GM18507 (cell line): ENCODE measurements at regions not wholly inside any gene's neighbourhood (a gene's known extent, or its start where the extent isn't known, plus 50 kb on each side); places are given as distances from the start of the nearest gene placed in this dataset.

Experiments used
- DNase-seq: peaks from one replicate; pipeline ENCODE4 v3.0.0; 2011; ENCODE audit warnings: low read depth; ENCODE audit not compliant: insufficient read length; ENCODE audit errors: extremely low spot score
- FAIRE-seq: peaks from 2 replicates; lab custom pipeline; 2011; peaks lifted over from hg19 to GRCh38; lab: Jason Lieb, UNC

- DNase-seq (no peak), FAIRE-seq (no peak)
Observed at GRCh38 chr7:68542831-68543230, 1055.4 kb upstream of the AUTS2 start.

- FAIRE-seq (no peak), DNase-seq (no peak)
Observed at GRCh38 chr7:68544851-68545250, 1053.4 kb upstream of the AUTS2 start.

DNA sequence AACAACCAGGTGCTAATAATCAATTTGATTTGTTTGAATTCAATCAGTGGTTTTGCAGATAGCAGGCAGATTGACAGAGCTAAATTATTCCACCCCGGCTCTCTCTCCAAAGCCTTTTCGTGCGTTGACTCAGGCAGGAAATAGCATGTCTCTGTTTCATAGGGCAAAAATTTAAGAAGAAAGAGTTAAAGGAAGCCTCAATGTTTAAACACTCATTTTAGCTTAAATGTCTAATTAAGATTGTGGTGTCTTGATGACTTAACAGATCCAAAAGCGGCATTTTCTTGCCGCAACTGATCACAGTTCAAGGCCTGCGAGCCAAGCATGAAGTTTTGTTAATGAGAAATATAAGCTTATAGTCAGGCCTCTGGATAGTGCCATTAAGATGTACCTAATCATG lies 1051.1 kb upstream of the AUTS2 start:
- FAIRE-seq, result no peak

DNA sequence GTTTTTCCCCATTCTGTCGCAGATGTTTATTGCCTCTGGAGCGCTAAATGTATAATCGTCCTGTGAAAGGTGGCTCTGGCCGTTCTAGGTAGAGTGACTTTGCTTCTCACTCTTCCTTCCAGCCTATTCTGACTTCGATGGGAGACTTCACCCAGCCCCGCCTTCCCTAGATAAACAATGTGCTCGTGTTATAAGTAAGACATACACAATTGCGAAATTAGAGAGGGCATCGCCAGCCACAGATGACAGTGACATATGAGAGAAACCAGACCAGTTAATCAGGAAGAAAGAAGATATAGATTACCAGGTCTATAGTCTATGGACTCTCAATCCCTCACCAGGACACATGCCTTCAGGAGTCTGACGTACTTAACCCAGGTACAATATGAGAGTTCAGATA lies 1050.5 kb upstream of the AUTS2 start:
- no peak for FAIRE-seq

More for the DNA sequence above, 1051.1 kb upstream of the AUTS2 start:
- no peak for DNase-seq

GRCh38 chr7:68550027-68550426 lies 1048.2 kb upstream of the AUTS2 start:
- FAIRE-seq, result no peak
- no peak for DNase-seq

More for the DNA sequence above, 1050.5 kb upstream of the AUTS2 start:
- no peak for DNase-seq

GRCh38 chr7:68550635-68551034 lies 1047.6 kb upstream of the AUTS2 start:
- FAIRE-seq (no peak), DNase-seq (no peak)

DNA sequence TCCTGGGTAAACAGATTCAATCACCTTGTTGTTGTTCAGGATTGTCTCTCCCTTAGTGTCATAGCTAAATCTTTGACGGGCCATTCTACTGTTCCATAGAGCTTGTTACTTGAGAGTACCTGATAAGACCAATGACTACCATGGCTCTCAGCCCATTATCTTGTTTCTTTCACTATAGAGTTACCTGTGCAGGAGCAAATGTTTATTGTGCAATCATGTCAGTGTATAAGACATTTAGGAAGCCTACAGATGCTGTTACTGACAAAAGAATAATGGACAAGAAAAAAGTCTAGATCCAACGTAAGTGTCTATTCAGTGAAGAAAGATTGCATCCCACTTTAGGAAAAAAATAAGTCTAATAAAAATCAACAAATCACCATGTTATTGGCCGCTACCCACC lies 1041.7 kb upstream of the AUTS2 start:
- DNase-seq, result no peak
- no peak for FAIRE-seq

GRCh38 chr7:68559518-68559917 lies 1038.8 kb upstream of the AUTS2 start:
- FAIRE-seq (no peak), DNase-seq (no peak)

- no peak for FAIRE-seq
Observed at GRCh38 chr7:68562323-68562899, 1035.9 kb upstream of the AUTS2 start.

DNA sequence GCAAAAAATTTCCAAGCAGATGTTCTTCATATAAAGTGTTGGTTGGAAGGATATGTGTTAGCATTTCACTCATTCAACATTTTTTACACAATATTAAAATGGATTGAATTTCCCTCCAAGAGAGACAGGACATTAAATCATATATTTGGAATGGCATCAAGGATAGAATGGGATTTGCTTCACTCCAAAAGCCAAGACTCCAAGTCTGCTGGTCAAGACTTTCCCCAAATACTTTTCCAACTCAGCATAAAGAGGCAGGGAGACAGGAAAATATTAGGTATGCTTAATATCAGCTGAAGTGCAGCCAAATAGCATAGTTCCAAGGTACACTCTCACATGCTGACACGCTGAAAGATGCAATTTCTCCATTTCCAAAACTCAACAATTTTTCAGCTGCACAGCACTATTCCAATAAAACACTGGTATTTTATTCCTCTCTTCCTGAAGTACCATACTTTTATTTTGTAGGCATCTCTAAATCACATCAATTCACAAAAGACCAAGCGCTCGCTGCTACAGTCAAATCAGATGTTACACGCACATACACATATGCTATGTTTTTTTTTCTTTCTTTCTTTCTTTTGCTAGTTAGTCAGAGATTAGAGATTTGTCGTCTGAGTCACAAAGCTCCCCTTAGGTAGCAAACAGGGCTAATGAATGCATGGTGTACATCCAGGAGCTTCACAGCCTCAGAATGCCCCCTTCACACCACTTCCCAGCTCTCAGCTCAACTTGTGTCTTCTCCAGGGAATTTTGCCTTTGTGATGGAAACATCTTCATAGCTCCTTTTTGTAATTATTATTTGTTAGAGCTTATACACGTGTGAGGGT lies 1033.8 kb upstream of the AUTS2 start:
- no peak for FAIRE-seq

More at GRCh38 chr7:68562323-68562899, 1035.9 kb upstream of the AUTS2 start:
- DNase-seq, result no peak

DNA sequence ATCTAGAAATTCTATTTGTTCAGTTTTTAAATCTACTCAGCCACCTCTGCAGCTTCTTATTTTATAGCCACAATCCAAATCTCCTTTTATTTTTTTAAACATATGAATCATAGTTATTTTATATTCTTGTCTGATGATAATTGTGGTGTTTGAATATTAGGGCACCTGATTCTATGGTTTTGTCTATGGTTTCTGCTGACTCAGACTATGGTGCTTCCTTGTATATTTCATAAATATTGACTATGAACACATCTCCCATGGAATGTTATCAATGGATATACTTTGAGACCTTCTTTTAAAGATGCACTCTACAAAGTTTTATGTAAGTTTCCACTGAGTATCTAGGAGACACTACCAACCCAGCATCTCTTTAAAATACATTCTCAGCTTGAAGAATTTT lies 1027.0 kb upstream of the AUTS2 start:
- no peak for DNase-seq

More for the DNA sequence above, 1033.8 kb upstream of the AUTS2 start:
- no peak for DNase-seq

GRCh38 chr7:68573271-68574005 lies 1024.8 kb upstream of the AUTS2 start:
- FAIRE-seq (no peak), DNase-seq (no peak)

More for the DNA sequence above, 1027.0 kb upstream of the AUTS2 start:
- no peak for FAIRE-seq

GRCh38 chr7:68576366-68576765 lies 1021.9 kb upstream of the AUTS2 start:
- FAIRE-seq (no peak), DNase-seq (no peak)

- no peak for FAIRE-seq
- DNase-seq, result no peak
Observed at GRCh38 chr7:68581417-68581816, 1016.9 kb upstream of the AUTS2 start.

DNA sequence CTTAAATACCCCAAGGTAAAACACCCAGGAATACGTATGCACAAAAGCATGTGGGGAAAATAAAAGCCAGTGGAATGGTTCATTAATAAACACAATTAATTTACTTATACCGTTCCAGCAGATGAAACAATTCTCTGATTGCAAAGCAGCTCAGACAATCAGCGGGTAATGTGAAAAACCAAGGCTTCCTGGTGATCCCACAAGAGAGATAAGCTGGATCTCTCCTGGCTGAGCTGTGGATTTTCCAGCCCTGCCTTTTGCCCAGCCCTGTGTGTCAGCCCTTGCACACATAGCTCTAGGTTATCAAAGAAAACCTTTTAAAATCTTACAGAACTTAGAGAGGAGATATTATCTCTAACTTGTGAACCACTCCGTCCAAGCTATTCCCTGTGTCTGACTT lies 1010.7 kb upstream of the AUTS2 start:
- DNase-seq, result no peak
- FAIRE-seq, result no peak

DNA sequence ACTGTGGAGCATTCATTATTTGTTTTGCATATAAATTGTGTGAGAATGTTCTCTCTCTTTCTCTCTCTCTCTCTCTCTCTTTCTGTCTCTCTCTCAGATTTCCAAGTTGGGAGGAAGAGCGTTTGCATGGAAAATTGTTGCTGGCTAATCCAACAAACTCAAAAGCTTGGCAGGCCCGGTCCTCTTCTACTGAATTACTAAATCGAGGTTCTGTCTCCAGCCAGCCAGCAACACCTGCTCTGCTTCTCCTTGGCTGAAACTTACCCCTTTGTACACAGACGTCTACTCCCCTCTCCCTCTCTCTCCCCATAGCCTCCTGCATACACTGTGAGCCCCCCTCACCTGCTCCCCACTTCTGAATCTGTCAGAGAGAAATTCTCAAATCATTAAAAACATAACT lies 996.4 kb upstream of the AUTS2 start:
- no peak for FAIRE-seq
- no peak for DNase-seq

- no peak for FAIRE-seq
- no peak for DNase-seq
Observed at GRCh38 chr7:68604541-68604940, 993.7 kb upstream of the AUTS2 start.

DNA sequence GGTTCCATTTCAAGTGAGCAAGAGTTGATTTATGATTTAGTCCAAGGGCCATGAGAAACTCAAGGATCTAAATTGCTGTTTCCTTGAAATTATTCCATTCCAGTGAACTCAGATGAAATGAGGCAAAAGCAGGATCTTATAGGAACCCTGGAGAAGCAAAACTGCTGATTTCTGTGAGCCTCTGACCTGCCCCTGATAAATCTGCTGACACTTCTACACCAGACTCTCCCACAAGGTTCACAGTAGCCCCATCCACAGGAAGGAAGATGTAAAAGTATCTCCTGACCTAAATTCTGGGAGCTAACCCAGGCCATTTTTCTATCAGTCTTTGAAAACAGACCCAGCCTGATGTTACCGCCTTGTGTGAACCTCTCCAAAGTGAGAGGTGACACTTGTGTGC lies 987.6 kb upstream of the AUTS2 start:
- FAIRE-seq (no peak), DNase-seq (no peak)

DNA sequence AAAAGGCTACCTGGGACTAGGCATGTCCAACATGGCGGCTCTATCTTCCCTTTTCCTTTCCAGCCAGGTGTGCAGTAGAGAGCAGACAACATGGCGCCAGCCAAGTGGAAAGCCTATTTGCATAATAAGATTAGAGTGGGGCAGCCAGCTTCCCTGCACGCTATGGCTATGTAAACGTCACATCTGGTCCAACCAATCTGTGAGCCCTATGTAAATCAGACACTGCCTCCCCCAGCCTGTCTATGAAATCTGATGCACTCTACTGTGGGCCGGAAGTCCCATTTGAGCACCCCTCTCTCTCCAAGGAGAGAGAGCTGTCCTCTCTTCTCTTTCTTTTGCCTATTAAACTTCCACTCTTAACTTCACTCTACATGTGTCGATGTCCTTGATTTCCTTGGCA lies 984.9 kb upstream of the AUTS2 start:
- FAIRE-seq, result no peak
- no peak for DNase-seq

- FAIRE-seq (no peak), DNase-seq (no peak)
Observed at GRCh38 chr7:68613897-68614296, 984.4 kb upstream of the AUTS2 start.
